ENCODE measurements at regions not wholly inside any gene's neighbourhood (a gene's known extent, or its start where the extent isn't known, plus 50 kb on each side); places are given as distances from the start of the nearest gene placed in this dataset.

GRCh38 chr13:72379581-72379980 is 347.8 kb downstream of the MZT1 start:
- no peak for DNase-seq (ENCODE audit: low spot score)

- DNase-seq (ENCODE audit: low spot score) = no peak
Measured at GRCh38 chr13:72368031-72368430, 359.4 kb downstream of the MZT1 start.

DNA sequence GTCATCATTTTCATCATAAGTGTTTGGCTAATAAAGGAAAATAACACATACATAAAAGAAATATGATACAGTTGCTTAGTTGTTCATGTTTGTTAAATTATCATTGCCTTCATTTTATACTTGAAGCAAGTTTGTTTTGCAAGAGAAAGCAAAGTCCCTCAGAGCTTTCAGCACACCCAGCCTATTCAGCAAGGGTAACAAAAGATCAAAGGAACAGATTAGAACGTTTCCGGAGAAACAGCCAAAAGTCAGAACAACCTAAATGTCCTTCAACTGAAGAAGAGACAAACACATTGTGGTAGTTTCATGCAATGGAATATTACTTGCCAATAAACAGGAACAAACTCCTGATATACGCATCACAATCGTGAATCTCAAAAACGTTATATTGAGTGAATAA is 380.7 kb downstream of the MZT1 start:
- no peak for DNase-seq (ENCODE audit: low spot score)

DNA sequence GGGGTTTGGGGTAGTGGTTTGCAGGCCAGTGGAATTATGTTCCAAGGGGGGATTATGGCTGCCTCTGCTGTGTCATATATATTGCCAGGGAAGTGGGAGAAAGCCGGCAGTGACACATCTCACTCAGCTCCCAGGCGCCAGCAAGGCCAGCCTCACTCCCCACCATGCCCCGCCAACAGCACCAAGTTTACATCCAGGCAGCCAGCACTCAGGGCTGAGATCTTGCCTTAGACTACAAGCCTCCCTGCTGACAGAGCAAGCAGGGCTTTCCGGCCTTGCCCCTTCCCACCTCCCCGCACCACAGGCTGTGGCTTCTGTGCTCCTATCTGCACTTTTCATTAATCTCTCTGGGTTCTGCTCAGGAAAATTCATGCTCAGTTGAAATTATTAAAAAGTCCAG is 385.1 kb downstream of the MZT1 start:
- DNase-seq (ENCODE audit: low spot score) = no peak

DNA sequence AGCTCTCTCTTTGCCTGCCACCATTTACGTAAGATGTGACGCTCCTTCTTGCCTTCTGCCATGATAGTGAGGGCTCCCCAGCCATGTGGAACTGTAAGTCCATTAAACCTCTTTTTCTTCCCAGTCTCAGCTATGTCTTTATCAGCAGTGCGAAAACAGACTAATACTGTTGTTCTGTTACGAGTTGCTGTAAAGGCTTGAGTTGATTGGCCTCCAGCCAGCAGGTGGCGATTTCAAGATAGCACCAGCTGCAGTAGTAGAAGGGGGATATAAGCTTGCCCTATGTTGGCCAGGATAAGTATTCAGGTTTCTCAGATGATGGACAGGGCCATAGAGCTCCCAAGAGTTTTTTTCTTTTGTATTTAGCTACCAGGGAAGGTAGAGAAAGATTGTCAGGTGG is 385.5 kb downstream of the MZT1 start:
- no peak for DNase-seq (ENCODE audit: low spot score)

- no peak for DNase-seq (ENCODE audit: low spot score)
Measured at GRCh38 chr13:72317346-72318109, 409.9 kb downstream of the MZT1 start.

- no peak for DNase-seq (ENCODE audit: low spot score)
Measured at GRCh38 chr13:72316716-72317115, 410.7 kb downstream of the MZT1 start.

- no peak for DNase-seq (ENCODE audit: low spot score)
Measured at GRCh38 chr13:72315312-72315711, 412.1 kb downstream of the MZT1 start.

- DNase-seq (ENCODE audit: low spot score) = no peak
Measured at GRCh38 chr13:72314210-72314609, 413.2 kb downstream of the MZT1 start.

DNA sequence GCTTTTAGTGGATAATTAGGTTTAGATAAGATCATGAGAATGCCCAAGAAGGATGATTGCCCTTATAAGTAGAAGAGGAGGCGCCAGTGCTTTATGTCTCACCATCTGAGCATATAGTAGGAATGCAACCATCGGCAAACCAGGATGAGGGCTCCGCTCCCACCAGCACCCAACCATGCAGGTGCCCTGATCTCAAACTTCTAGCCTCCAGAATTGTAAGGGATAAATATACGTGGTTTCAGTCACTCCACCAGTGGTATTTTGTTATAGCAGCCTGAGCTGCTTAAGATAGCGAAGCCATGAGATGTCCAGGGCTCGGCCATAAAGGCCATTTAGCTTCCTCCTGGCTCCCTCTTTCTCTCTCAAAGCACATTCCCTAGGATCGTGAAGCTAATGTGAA is 413.9 kb downstream of the MZT1 start:
- DNase-seq (ENCODE audit: low spot score) = no peak

DNA sequence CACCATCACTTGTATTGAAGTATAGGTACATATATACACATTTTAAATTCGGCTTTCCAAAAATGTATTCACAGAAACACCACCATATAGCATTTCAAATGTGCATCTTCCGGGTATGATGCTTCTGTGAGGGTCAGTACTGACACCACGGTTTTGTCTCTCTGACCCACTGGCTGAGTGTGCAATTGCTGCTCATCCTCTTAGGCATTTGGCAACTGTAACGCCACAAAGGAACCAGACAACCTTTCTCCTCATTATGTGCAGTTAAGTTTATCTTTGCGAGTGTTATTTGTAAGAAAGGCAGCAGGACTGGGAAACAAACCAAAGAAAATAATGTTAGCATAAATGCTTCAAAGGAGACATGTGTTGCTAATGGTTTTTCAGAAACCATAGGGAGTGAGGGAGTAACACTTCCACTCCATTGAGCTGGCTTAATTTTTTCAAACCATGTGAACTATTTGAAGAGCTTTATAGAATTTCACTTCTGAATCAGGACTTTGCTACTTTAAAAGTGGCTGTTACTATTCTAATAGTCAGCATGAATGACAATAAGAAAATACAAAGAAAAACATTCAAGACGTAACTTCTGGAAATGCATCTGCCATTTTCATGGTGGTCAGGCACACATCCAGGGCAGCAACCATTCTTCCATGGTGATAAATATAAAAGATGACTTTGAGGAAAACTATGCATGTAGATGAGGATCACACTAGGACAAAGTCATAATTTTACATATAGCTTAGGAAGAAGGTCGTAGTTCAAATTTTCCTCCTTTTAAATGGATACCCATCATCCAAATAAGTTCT is 423.3 kb downstream of the MZT1 start:
- no peak for DNase-seq (ENCODE audit: low spot score)

- DNase-seq (ENCODE audit: low spot score) = no peak
Measured at GRCh38 chr13:72296246-72296645, 429.2 kb upstream of the DACH1 start.

DNA sequence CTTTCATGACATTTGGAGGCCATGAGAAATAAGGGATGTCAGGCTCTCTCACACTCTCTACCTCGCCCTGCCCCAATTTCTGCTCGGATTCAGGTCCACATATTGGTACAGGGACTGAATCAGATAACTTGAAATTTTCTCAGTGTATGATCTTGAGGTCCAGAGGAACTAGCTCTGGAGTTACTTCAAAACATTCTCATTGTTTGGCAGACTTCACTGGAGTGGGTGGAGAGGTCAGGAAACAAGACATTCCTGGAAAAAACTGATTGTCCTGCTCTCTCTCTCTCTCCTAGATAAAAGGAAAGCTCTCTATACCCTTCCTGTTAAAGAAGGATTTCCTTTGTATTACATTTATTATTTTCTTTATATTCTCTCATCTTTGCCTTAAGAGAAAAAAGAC is 428.1 kb upstream of the DACH1 start:
- no peak for DNase-seq (ENCODE audit: low spot score)

- DNase-seq (ENCODE audit: low spot score) = no peak
Measured at GRCh38 chr13:72293206-72293605, 426.2 kb upstream of the DACH1 start.

DNA sequence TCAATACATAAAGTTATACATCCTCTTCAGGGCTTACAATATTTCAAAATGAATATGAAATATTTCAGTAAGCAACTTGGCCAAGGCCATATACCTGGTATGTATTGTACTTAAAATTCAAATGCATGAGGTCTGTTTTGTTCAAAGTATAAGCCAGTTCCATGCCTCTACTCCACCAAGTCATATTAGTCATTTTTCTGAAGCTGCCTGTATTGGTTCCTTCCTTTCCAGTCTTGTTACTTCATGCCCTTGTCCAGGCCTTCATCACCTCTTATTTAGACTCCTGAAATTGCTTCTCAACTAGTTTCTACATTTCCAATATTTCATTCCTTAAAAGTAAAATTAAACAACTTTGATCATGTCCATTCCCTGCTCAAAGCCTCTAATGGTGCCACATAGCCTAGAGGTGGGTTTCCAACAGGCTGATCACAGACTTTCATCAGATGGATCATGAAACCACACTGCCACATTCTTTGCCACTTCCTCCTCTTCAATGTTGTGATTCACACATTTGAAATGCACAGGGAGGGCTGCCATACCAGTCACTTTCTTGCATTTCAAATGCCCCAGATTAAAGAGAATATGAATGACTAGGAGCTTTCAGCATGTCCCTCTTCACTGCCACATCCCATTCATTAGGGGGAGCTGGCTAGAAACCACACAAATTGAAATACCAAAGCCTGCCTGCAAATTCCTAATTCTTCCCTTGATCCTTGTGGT is 424.1 kb upstream of the DACH1 start:
- no peak for DNase-seq (ENCODE audit: low spot score)

- DNase-seq (ENCODE audit: low spot score) = no peak
Measured at GRCh38 chr13:72286421-72286820, 419.4 kb upstream of the DACH1 start.

- no peak for DNase-seq (ENCODE audit: low spot score)
Measured at GRCh38 chr13:72284791-72285190, 417.8 kb upstream of the DACH1 start.

GRCh38 chr13:72261732-72262131 is 394.7 kb upstream of the DACH1 start:
- no peak for DNase-seq (ENCODE audit: low spot score)

DNA sequence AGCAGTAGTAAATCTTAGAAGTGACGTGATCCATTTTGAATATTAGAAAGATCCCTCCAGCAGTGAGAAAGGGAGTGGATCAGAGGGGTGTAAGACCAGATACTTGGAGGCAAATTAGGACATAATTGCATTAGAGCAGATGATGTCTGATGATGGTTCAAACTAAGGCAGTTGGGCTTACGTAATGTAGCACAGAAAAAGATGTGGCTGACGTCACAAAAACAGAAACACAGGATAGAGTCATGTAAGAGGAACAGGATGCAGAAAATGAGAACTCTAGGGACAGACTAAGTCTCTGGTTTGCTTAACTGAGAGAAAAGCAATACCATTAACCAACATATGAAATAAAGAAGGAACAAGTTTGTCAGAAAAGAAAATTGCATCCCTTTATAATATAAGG is 392.5 kb upstream of the DACH1 start:
- no peak for DNase-seq (ENCODE audit: low spot score)

DNA sequence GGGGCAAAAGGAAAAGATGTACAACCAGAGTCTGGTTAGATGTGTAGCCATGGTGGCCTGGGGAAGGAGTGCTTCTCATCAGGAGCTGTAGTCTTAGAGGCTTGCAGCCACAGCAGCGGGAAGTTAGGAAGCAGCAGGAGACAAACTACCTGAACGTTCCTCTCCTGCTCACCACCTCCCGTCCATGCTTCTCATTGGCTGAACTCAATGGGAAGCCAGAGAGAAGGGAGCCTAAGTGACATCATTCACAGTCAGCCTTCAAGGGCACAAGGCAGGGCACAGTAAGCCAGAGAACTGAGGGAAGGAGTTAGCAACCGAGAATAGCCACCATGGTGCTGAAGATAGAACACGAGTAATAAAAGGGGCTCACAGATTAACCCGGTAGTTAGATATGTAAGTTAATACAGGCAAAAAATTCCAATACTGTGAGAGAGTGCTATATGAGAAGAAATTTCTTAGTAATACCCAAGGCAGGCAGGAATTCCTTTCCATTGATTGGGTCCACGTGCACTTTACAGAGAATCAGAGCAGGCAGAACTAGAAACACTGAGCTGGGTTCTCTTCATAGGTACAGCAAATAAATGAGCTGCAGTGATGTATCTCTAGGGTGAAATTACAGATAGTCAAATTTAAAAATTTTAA is 391.5 kb upstream of the DACH1 start:
- DNase-seq (ENCODE audit: low spot score) = no peak

DNA sequence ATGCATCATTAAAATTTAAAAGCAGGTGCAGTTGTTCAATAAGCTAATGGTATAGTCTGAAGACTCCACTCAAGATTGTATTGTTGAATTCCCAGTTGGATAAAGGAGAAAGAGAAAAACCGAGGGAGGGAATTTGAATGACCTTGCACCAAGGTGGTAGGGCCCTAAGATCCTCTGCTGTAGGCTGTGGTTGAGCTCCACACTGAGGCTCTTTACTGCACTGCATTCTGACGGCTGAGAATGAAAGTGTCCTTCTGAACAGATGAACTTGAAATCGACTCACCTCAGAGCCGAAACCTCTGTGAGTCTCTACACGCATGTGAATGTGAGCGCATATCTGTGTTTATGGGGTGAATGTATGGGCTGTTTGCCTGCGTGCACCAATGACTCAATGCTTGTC is 388.9 kb upstream of the DACH1 start:
- DNase-seq (ENCODE audit: low spot score) = peak; percentile 19

DNA sequence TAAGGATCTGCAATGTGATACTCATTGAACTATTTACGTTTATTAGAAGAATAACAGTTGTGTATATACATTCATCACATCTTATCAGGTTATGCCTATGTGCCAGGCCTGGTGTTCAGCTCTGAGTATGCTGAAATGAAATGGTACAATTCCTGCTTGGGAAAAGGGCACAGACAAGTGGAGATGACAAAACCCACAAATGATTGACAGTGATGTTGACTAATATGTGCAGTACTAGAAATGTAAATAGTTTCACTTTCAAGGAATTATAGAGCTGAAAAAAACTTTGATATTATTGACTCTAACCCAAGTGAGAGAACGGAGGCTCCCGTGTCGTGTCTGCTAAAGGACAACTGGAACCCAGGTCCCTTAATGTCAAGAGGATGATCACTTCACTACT is 386.8 kb upstream of the DACH1 start:
- no peak for DNase-seq (ENCODE audit: low spot score)
